GM19438 (cell line): ENCODE measurements at regions not wholly inside any gene's neighbourhood (a gene's known extent, or its start where the extent isn't known, plus 50 kb on each side); places are given as distances from the start of the nearest gene placed in this dataset.

ENCODE experiments used
- ATAC-seq: cut with Tn5 transposase; IDR thresholded peaks from one replicate; pipeline ENCODE4 v1.9.1; 2021; ENCODE audit warnings: low read depth; ENCODE audit not compliant: unreplicated experiment

DNA sequence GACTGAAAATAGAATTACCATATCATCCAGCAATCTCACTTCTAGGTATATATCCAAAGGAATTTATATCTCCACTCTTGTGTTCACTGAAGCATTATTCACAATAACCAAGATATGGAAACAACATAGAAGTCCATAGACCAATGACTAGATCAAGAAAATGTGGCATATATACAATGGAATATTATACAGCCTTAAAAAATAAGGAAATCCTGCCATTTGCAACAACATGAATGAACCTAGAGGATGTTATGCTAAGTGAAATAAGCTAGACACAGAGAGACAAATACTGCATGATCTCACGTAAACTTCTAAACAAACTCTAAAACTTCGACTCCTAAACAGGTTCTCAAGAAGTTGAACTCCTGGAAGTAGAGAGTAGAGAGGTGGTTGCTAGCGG lies 254.5 kb downstream of the SKIDA1 start:
- ATAC-seq: no peak

DNA sequence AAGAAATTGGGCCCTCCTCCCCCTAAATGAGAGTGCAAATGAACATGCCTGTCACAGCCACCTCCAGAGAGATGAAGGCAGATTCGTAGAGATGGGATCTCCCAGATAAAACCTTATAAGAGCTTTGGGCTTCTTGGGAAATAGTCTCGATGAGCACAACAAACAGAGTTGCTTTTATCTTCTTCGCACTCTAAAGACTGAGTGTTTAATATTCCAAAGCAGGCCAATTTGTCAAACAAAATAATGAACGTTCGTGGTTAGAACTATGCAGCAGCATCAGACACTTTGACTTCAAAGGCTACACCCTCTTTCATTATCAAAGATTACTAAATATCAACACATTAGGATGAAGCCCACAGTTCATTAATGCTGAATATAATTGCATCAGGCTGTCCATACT lies 256.2 kb downstream of the SKIDA1 start:
- no peak for ATAC-seq

DNA sequence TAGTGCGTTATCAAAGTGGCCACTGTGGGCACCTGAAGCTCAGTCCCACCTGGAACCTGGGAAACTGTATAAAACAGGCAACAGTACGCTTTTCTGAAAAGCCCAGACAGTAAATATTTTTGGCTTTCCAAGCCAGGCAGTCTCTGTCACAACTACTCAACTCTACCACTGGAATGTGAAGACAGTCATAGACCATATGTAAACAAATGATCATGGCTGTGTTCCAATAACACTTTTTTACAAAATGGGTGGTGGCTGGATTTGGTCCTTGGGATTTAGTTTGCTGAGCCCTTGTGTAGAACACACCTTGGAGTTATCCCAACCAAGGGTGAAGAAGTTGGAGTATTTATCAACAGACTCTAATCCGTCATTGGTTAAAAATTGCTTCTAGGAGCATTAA lies 259.9 kb downstream of the SKIDA1 start:
- no peak for ATAC-seq

DNA sequence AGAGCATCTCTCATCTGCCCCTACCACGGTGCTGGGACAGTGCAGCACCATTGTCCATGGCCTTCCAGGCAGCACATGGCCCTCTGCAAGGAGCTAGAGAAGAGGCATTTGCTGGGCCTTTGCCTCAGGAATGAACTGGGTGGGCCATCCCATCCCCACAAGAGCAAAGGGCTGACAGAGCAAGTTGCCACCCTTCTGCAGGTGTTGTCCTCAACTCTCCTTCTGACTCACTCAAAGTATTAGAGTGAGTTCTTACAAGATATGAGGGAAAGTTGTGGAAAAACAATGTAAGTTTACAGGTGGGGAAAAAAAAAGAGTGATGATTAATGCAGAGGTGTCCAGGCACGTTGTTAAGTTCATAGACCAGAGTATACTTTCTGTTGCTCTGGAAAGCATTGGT lies 261.2 kb downstream of the SKIDA1 start:
- no peak for ATAC-seq

DNA sequence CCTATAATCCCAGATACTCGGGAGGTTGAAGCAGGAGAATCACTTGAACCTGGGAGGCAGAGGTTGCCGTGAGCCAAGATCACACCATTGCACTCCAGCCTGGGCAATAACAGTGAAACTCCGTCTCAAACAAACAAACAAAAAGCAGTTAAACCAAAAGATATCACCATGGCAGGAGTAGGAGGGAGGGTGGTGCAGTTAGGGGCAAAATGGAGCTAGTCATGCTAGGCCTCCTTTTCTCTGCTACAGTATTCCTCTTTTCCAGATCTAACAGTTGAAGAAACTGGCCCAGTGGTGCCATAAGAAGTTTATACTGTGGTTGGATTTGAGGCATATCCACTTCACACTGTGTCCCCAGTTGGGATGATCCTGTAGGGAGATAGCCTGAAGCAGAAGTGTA lies 261.6 kb downstream of the SKIDA1 start:
- ATAC-seq: no peak

DNA sequence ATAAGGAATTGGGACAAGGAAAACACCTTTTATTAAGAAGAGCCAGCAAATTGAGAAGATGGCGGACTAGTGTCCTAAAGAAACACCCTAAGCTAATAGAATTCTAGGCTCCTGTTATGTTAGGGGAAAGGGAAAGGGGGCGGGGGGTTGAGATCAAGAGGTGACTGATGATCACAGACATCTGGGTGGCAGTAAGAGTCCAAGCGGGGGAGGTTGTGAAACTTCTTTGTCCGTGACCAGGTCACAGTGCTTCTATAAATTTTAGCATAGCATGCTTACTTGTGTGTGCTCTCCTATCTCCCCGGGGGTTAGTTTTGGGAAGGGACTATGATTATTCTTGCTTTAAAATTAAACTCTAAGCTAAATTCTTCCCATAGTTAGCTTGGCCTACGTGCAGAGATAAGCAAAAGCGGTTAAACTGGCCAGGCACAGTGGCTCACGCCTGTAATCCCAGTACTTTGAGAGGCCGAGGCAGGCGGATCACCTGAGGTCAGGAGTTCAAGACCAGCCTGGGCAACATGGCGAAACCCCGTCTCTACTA lies 262.1 kb downstream of the SKIDA1 start:
- ATAC-seq: no peak

DNA sequence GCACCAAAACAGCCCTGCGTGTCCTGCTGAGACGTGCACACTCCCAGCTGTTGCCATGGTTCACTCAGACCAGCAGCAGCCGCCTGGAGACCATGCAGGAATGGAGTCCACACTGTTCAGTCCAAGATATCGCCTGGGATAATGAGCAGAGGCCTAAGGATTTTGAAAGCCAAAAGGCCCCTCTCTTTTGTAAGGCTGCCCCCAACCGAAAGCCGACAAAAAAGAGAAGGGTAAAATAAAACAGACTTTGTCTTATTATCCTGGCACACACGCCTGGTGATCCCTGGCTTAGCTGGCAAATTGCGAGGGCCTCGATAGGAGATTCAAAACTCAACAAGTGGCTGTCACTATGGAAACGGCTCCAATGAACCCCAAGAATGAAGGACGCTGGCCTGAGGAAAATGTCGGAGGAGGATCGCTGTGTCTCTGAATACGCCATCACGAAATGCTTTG lies 263.6 kb downstream of the SKIDA1 start:
- ATAC-seq: no peak

DNA sequence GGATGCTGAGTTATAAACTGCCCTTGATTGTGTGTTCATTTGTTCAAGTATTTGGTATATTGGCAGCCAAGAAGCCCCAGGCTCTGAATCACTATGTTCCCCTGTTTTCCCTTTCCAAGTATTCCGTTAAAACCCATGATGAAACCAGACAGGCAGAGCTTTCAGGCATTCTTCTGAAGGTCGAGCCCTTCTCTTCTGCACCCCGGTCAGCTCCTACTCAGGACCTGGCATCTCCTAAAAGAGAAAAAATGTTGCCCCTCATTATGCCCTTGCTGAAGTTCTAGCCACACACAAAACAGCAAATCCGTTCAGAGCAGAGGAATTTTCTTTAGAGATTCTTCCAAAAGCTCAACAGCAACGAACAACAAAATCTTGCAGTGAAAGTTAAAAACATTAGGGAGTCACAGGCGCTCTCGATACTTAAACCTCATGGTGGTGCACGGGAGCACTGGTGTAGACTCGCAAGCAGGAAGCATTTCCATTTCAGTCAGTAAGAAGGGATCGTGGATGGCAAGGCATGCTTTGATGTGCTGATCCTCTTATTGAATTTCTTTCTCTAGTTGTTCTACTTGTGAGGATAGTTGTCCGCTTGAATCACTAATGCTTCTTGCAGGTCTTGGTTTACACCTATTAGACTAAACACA lies 264.9 kb downstream of the SKIDA1 start:
- ATAC-seq: no peak

DNA sequence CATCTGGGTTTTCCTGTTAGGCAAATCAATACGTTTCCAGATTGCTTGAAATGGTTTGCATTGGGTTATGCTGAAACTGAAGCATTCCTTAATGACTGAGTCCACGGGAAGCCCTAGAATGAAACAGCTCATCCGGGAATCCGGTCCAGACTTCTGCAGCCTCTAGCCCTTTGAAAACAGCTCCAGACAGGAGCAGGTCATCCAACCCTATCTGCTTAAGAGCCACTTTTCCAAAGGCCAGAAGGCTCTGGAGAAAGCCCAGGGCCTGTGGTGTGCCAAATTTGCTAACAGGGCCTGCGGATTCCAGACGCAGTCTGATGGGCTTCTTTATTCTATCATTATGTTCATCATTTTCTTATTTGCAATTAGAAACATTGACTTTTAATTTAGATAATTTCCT lies 265.4 kb downstream of the SKIDA1 start:
- no peak for ATAC-seq

DNA sequence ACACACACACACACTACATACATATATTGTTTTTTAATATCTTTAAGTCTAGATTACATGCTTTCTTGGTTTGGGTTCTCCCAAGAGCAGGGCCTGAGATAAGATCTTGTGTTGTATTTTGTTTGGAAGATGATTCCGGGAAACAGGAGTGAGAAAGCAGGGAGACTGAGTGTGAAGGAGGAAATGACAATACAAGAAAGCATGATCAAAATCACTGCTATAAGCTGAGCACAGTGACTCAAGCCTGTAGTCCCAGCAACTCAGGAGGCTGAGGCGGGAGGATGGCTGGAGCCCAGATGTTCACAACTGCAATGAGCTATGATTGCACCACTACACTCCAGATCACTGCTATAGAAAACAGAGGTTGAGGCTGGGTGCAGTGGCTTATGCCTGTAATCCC lies 267.6 kb downstream of the SKIDA1 start:
- ATAC-seq: no peak

DNA sequence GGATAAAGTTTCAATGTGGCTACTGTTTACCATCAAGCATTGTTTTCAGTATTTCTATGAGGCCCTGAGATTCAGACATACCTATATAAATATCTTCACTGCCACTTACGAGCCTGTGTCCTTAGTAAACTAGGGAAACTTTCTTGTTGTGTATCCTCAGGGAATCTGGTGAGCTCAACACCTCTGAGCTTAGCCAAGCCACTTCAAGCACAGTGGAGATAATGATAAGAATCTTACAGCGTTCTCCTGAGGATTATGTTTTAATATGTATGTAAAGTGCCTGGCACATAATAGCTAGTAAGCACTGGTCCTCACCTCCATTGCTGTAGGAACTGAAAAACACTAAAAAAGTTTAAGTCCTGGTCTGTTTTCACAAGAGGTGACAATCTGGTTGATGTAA lies 268.3 kb downstream of the SKIDA1 start:
- ATAC-seq: no peak

DNA sequence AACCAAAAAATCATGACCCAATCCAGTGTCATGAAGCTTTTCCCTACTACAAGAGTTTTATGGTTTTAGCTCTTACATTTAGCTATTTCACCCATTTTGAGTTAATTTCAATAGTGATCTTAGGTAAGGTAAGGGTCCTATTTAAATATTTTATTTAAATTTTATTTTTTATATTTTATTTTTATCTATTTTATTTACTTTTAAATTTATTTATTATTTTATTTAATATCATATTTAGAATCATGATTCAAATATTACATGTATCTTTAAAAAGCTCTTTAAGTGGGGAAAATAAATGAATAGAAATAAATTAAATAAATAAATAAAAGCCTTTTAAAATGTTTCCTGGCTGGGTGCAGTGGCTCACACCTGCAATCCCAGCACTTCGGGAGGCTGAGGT lies 276.0 kb downstream of the SKIDA1 start:
- no peak for ATAC-seq

DNA sequence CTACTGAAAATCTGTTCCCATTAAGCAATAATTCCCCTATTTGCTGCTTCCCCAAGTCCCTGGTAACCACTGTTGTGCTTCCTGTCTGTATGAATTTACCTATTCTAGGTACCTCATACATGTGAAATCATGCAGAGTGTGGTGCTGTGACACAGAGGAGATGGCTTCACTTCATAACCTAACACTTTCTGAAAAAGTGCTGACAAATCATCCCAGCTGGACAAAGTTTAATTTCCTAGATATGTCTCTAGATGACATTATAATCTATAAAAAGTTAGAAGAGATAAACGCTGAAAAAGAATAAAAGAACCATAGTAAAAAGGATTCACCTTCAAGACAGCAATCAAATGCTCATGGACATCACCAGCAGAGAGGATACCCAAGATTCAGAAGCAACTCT lies 277.9 kb downstream of the SKIDA1 start:
- ATAC-seq: no peak

DNA sequence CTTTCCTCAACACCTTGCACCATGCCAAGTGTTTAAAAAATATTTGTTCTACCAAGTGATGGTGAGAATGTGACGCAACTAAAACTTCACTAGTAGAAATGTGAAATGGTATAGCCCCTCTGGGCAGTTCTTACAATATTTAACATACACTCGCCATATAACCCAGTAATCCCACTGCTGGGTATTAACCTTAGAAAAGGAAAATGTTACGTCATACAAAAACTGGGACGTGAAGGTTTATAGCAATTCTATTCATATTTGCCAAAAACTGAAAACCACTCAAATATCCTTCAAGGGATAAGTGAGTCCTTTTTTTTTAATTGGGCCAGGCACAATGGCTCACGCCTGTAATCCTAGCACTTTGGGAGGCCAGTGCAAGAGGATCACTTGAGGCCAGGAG lies 279.3 kb downstream of the SKIDA1 start:
- no peak for ATAC-seq

DNA sequence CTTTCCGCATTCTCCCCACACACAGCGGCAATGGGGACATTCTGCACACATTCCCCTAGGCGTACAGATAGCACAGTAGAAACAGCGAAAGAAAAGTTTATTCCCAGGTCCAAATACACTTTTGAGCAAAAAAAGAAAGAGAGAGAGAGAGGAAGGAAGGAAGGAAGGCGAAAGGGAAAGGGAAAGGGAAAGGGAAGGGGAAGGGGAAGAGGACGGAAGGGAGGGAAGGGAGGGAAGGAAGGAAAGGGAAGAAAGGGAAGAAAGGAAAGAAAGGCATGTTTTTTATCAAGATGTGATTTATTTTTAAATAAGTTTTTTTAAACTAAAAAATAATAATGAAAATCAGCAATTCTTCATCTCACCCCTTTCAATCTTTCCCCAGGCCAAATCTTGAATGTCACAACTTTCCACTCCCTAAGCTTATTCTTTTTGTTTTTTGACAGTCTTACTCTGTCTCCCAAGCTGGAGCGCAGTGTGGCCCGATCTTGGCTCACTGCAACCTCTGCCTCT lies 281.7 kb downstream of the SKIDA1 start:
- ATAC-seq: no peak

DNA sequence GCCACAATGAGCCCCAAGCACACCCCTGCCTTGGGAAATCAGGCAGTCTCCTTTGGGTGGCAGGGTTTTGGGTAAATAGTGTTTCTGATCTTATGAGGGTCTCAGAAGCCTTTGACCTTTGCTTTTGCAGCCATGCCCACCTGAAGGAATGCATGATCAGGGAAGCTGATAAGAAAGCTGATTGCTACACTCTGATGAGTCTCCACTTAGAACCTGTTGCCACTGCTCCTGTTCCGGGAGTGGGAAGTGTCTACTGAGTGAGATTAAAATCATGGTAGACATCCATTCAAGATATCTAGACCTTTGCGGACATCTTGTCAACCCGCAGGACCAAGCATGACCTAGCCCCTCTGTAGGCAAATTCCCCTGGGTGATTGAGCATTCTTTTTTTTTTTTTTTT lies 282.6 kb downstream of the SKIDA1 start:
- no peak for ATAC-seq

DNA sequence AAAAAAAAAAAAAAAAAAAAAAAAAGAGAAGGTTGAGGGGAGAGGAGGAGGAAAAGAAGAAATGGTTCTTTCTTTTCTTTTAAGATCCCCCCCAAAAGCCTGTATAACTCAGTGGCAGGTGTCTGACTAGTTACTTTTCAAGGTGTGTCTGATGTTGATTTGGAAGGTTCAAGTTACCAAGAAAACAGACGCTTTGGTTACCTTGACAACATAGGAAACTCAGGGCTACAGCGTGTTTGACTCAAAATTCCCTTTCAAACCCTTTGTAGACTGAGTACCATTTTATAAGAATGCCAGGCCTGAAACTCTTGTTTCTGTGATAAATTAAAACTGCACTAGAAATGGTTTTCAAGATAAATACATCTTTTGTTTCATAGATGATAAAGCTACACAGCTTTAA lies 286.8 kb downstream of the SKIDA1 start:
- ATAC-seq: no peak

DNA sequence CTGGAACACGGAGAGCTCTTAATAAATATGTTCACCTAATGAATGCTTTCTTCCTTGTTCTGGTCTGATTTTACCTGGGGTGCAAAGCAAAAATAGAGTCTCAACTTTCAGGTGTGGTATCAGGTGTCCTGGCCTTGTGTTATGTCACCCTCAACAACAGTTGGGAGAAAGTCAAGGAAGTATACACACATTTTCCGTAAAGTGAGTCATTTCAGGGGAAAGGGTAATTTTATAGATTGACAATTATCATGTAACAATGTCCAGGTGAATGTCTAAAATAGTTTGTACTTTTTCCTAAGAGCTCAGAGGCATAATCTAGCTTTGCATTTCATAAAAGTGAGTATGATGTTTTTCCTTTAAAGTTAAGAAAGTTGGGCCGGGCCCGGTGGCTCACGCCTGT lies 287.4 kb downstream of the SKIDA1 start:
- ATAC-seq: no peak

DNA sequence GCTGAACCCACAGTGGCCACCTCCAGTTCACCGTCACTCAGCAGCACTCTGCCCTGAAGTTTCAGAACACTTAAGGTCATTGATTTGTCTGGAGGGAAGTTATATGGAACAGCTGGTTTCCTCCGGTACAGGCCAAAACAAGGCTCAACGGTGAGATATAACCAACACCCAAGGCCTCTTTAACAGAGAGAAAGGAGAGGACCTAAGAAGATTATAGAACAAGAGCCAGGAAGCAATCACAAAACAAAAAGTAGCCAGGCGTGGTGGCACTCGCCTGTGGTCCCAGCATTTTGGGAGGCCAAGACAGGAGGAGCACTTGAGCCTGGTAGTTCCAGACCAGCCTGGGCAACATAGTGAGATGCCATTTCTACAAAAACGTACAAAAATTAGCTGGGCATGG lies 290.7 kb downstream of the SKIDA1 start:
- ATAC-seq: no peak

DNA sequence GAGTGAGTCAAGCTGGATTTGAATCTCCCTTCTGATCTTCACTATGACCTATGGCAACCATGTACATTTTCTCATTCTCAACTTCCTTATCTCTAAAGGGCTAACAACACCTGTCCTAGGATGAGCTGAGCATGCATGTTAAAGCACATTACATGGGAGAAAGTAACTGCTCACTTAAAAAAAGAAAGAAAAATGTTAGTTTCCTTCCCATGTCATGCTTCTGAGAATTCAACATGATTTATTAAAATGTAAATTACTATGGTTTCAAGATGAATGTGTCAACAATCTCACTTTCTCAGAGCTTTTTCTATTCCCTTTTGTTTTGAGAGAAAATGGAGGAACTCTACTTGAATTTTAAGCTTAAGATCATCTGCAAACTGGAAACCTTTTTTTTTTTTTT lies 295.3 kb downstream of the SKIDA1 start:
- no peak for ATAC-seq

DNA sequence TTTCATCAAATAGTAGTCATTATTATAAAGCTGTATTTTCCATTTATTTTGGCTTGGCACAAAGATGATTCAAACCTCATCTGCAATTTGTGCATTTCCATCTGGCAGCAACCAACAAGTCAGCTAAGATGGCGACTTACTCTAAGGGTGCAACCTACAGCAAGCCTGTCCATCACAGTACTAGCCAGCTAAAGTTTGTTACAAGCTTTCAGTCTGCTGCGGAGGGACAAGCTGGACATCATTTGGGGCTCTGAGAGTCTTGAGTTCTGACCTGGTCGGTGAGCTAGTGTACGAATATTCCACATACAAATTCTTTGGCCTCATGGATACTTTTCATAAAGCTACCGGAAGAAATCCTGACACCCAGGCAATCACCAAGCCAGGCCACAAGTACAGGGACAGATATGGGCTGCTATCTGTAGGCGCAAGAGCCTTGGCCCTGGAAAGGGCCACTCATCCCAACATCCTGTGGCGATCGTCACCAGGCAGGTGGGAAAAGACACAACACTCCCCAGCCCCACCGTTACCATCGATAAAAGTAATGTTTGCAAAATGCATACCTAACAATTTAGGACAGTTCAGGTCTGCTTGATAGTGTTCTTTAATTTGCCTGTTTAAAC lies 307.6 kb downstream of the SKIDA1 start:
- no peak for ATAC-seq

DNA sequence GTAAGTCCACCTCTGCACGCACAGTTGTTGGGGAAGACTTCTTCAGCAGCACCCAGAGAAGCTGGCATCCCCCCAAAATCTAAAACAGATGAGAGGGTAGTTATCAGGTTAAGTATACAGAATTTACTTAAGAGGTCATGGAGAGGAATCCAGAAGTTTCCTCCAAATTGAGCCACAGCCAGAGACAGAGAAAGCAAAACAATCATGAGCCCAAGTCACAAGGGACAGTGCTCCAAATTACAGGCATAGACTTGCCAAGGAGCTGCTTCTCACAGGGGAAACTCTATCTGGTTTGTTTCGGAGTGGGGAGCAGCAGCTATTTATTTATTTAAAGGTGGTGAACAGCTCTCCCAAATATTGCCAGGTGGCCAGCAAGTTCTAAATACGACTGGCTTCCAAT lies 308.4 kb downstream of the SKIDA1 start:
- ATAC-seq: no peak
